Erythroblast (primary cell): ENCODE measurements at regions not wholly inside any gene's neighbourhood (a gene's known extent, or its start where the extent isn't known, plus 50 kb on each side); places are given as distances from the start of the nearest gene placed in this dataset.

ENCODE experiments used
- GATA1 ChIP-seq: IDR thresholded peaks from 2 replicates; pipeline ENCODE4 v1.6.1; 2011; ENCODE audit warnings: low read depth, mild to moderate bottlenecking, control low read depth, low read length, moderate library complexity
- POLR2A ChIP-seq: IDR thresholded peaks from 2 replicates; pipeline ENCODE4 v1.6.1; 2011; ENCODE audit warnings: mild to moderate bottlenecking, low read length

GRCh38 chr4:173656898-173657297, 126.9 kb upstream of the HAND2 start:
- no peak for TF ChIP-seq POLR2A
- TF ChIP-seq GATA1, result no peak
